IgD-negative memory B cell (primary cell): ENCODE measurements at regions not wholly inside any gene's neighbourhood (a gene's known extent, or its start where the extent isn't known, plus 50 kb on each side); places are given as distances from the start of the nearest gene placed in this dataset.
"Not testable (repeated sequence)": the region's sequence is repeated elsewhere in the genome, so short reads cannot be mapped to it uniquely, and the experiment has no call there.

Experiments
- H3K27ac Mint-ChIP-seq, 3 donors: one replicate each; pipeline ENCODE4 v1.8.0; 2020 to 2022; ENCODE audit warnings: mild to moderate bottlenecking in 3 of 3, mixed read lengths in 3 of 3, moderate library complexity in 1 of 3
- H3K27me3 Mint-ChIP-seq: one replicate; pipeline ENCODE4 v1.8.0; 2021; ENCODE audit warnings: mixed read lengths
- H3K36me3 Mint-ChIP-seq: one replicate; pipeline ENCODE4 v1.8.0; 2020; ENCODE audit warnings: mild to moderate bottlenecking, mixed read lengths
- H3K4me1 Mint-ChIP-seq, 3 donors: one replicate each; pipeline ENCODE4 v1.8.0; 2020 to 2022; ENCODE audit warnings: mixed read lengths in 3 of 3, mild to moderate bottlenecking in 1 of 3
- H3K4me3 Mint-ChIP-seq, 4 donors: one replicate each; pipeline ENCODE4 v1.8.0; 2020 to 2022; ENCODE audit warnings: mild to moderate bottlenecking in 4 of 4, mixed read lengths in 4 of 4, moderate library complexity in 3 of 4
- H3K9me3 Mint-ChIP-seq, 3 donors: one replicate each; pipeline ENCODE4 v1.8.0; 2020 to 2021; ENCODE audit warnings: mixed read lengths in 3 of 3, mild to moderate bottlenecking in 1 of 3

DNA sequence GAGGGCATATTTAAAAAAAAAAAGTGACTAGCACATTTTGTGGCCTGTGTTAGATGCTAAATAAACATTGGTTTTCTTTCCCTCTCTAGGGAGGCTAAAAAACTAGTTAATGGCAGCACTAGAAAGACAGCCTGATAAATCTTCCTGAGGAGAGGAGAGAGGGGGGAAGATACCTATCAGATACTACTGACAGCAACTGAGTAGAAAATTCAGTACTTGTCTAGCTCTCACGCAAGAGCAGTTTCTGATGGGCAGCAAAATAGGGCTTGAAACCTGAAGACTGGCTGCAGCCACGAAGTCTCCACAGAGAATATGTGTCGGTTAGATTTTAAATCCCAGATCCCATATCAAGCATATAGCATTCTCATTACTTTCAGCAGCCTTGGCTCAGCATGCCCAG, 388.2 kb downstream of the KCNA4 start:
- Mint-ChIP-seq H3K4me3 (no peak overlapping the region), H3K36me3 (no peaks in the 10 kb centered on the region), H3K4me1 (no peaks in the 10 kb centered on the region), H3K27ac (no peak overlapping the region), H3K27me3 (no peaks in the 10 kb centered on the region), H3K9me3 (peaks cover 0 to 4% (median 0%) of the 10 kb centered on the region in 3 donors)

DNA sequence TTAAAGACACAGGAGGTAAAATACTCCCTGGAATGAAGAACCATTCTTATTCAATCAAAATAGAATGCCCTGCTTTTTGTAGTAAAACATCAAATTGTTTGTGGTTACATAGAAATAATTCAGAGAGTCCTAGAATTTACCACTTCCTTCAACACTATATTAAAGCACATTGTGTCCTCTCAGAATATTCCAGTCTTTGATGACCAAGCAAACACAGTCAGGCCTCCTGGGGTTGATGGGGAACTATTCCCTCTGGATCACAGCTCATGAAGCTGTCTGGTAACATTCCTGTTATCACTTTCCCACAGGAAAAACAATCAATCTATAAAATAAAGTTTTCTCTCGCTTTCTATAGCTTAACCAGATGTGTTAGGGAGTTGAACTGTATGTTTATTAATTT, 389.3 kb downstream of the KCNA4 start:
- H3K9me3 Mint-ChIP-seq, result peaks cover 0 to 4% (median 0%) of the 10 kb centered on the region in 3 donors
- no peaks in the 10 kb centered on the region for H3K27me3 Mint-ChIP-seq
- H3K36me3 Mint-ChIP-seq, result no peaks in the 10 kb centered on the region
- no peak overlapping the region for H3K4me3 Mint-ChIP-seq
- no peaks in the 10 kb centered on the region for H3K4me1 Mint-ChIP-seq
- no peak overlapping the region for H3K27ac Mint-ChIP-seq

DNA sequence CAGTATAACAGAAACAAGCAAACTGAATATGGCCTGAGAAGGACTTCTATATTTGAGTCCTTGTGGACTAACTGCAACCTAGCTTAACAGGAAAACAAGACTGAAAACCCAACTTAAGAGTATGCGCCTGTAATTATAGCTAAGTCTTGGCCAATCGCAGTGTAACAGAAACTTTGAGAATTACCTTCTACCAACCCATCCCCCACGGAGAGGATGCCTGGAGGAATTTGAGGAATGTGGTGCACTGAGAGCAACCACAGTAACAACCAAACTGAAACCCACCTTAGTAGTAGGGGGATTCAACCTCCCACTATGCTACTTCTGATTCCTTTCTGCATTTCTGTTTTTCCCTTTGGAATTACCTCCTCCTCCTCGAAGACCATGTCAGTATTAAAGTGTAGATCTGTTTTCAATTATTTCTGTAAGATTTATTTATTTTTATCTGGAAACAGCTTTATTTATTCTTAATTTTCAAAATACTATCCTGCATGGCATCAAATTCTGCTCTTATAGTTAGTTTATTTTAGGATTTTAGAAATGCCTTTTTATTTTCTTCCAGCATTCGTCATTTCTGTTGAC, 393.6 kb downstream of the KCNA4 start:
- H3K27ac Mint-ChIP-seq, result no peak overlapping the region
- no peak overlapping the region for H3K4me3 Mint-ChIP-seq
- no peaks in the 10 kb centered on the region for H3K36me3 Mint-ChIP-seq
- H3K9me3 Mint-ChIP-seq, result peaks cover 0 to 5% (median 0%) of the 10 kb centered on the region in 3 donors
- no peaks in the 10 kb centered on the region for H3K27me3 Mint-ChIP-seq
- H3K4me1 Mint-ChIP-seq, result no peaks in the 10 kb centered on the region

DNA sequence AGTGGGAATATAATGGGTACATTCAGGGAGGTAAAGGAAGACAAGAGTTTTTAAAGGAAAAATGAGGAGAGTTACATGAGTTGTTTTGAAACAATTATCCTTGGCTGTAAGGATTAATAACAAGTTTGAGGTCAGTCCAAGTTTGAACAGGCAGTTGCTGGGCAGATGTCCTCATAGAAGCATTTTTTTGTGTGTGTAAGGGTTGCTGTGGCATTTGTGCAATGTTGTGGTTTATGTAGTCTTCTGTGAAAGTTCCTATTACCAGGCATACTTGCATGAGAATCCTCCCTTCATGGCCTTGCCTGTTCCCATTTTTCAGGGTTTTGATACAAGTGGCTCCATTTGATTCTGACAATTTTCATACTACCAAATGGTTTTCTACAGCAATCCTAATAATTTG, 400.2 kb downstream of the KCNA4 start:
- Mint-ChIP-seq H3K9me3 (peaks cover 0 to 18% (median 3%) of the 10 kb centered on the region in 3 donors), H3K36me3 (no peaks in the 10 kb centered on the region), H3K27me3 (no peaks in the 10 kb centered on the region), H3K4me1 (no peaks in the 10 kb centered on the region), H3K27ac (no peak overlapping the region), H3K4me3 (no peak overlapping the region)

DNA sequence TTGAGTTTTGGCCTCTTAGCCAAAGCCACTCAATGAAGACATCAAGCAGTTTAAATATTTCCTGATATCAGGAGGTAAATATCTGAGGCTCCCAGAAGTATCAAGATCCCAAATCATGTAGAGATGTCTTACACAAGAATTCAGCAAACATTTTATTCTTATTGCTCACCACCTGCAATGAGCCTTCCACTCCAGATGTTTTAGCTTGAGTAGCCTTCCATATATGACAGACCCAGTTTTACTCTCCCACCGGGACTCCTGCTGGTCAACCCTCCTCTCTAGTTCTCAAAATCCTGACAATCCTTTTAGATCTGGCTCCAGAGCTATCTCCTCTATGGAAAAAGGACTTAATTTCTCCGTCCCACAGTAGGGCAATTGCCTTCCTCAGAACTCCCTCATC, 404.4 kb downstream of the KCNA4 start:
- Mint-ChIP-seq H3K4me1 (no peaks in the 10 kb centered on the region), H3K4me3 (no peak overlapping the region), H3K9me3 (peaks cover 1 to 14% (median 3%) of the 10 kb centered on the region in 3 donors), H3K27me3 (no peaks in the 10 kb centered on the region), H3K36me3 (no peaks in the 10 kb centered on the region), H3K27ac (no peak overlapping the region)

DNA sequence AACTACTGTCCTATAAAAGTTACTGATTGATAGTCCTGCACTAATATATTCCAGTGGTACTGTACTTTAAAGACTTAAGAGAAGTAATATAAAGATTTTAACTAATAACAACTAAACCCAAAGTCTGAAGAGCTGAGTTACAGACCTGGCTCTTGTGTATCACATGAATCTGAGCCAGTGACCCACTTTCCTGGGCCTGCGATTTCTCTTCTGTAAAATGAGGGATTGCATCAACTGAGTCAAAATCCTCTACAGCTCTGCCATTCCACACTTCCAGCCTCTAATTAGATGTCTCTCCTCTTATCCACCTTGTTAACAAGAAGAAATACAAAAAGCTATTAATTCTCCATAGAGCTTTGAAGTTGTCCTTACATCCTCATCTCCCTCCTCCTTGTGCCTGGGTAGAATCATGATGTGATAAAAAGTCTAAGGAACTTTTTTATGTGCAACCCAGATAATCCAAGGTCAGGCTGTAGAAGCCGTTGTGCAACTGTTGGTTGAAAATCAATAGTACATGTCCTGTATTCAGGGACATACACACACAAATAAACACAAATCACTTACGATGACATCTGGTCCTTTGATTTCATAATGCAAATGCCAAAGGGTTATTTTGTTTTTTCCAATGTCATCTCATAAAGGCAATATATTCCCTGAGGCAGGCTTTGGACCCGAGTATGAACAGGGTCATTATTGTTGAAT, 410.3 kb downstream of the KCNA4 start:
- Mint-ChIP-seq H3K36me3 (no peaks in the 10 kb centered on the region), H3K4me3 (no peak overlapping the region), H3K27me3 (no peaks in the 10 kb centered on the region), H3K9me3 (peaks cover 0 to 3% (median 2%) of the 10 kb centered on the region in 3 donors), H3K27ac (no peak overlapping the region), H3K4me1 (no peaks in the 10 kb centered on the region)

DNA sequence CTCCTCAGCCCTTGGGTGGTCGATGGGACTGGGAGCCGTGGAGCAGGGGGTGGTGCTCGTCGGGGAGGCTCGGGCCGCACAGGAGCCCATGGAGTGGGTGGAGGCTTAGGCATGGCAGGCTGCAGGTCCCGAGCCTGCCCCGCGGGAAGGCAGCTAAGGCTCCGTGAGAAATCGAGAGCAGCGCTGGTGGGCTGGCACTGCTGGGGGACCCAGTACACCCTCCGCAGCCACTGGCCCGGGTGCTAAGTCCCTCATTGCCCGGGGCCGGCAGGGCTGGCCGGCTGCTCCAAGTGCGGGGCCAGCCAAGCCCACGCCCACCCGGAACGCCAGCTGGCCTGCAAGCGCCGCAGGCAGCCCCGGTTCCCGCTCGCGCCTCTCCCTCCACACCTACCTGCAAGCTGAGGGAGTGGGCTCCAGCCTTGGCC, 416.7 kb downstream of the KCNA4 start:
- H3K9me3 Mint-ChIP-seq, H3K4me3 Mint-ChIP-seq, H3K36me3 Mint-ChIP-seq, H3K27ac Mint-ChIP-seq, H3K4me1 Mint-ChIP-seq, H3K27me3 Mint-ChIP-seq: not testable (repeated sequence)

DNA sequence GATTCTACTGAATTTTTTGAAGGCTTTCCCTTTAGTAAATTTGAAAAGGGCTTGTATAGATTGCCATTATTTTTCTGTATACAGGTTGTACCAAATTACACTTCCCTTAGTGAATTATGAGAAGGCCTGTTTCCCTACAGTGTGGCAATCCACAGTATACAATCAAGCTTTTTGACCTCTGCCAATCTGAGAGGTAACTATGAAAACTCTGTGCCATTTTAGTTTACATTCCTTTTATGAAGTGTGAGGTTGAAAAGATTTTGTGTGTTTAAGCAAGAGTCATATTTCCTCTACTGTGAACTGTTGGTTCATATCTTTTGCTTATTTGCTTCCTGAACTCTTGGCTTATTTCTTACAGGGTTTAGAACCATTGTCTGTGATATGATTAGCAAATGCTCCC, 432.5 kb downstream of the KCNA4 start:
- H3K9me3 Mint-ChIP-seq, result peaks cover 2 to 17% (median 10%) of the 10 kb centered on the region in 3 donors
- no peak overlapping the region for H3K4me3 Mint-ChIP-seq
- no peaks in the 10 kb centered on the region for H3K27me3 Mint-ChIP-seq
- H3K36me3 Mint-ChIP-seq, result no peaks in the 10 kb centered on the region
- no peaks in the 10 kb centered on the region for H3K4me1 Mint-ChIP-seq
- H3K27ac Mint-ChIP-seq, result no peak overlapping the region

DNA sequence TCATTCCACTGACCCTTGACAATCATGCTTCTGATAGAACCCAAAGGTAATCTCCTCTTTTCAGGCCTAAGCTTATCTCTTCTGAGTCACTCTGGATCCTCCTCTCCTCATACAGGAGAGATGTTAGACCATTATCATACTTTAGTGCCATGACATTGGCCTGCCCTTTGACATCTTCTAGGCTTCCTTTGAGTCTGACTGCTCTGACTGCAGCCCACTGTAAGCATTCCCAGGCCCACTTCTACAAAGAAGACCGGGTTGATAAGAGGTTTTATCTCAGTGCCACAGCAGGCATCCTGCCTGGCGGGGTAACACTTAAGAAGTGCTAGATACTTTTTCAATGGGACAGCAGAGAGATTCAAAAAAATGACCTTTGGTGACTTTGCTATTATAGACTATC, 438.0 kb downstream of the KCNA4 start:
- Mint-ChIP-seq H3K9me3 (peaks cover 2 to 25% (median 7%) of the 10 kb centered on the region in 3 donors), H3K27me3 (no peaks in the 10 kb centered on the region), H3K4me1 (no peaks in the 10 kb centered on the region), H3K27ac (no peak overlapping the region), H3K4me3 (no peak overlapping the region), H3K36me3 (no peaks in the 10 kb centered on the region)

DNA sequence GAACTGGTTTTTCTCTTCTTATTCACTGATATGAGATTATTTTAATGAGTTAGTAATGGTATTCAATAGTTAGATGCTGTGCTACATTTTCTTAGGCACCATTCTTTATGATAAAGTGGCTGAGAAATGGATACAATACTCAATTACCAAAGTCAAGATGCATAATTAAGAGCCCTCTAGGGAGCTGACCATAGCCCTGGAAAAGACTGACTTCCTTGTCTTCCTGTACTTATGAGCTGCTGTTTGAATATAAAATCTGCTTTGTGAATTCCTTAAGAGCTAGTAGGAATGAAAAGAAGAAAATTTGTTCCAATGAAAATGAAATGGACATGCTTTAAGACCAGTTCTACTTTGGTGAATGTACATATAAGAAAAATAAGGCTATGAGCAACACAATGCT, 452.3 kb downstream of the KCNA4 start:
- H3K36me3 Mint-ChIP-seq, result no peaks in the 10 kb centered on the region
- H3K27me3 Mint-ChIP-seq, result no peaks in the 10 kb centered on the region
- peaks cover 2 to 9% (median 2%) of the 10 kb centered on the region in 3 donors for H3K9me3 Mint-ChIP-seq

DNA sequence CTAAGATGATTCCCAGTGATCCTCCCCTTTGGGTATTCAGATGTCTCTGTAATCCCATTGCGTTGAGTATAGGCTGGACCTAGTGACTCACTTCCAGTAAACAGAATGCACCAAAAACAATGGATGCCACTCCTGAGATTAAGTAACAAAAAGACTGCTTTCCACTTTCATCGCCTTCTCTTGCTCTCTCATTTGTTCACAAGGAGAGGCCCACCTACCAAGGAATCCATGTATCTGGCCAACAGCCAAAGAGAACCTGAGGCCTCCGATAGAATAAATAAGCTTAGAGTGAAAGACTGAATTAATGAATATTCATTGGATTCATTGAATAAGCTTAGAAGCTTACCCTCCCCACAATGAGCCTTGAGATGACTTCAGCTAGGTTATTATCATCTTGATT, 454.6 kb downstream of the KCNA4 start:
- Mint-ChIP-seq H3K4me1 (peaks cover 0 to 2% (median 0%) of the 10 kb centered on the region in 3 donors), H3K9me3 (peaks cover 2 to 5% (median 5%) of the 10 kb centered on the region in 3 donors), H3K27me3 (no peaks in the 10 kb centered on the region), H3K4me3 (no peak overlapping the region), H3K36me3 (no peaks in the 10 kb centered on the region), H3K27ac (no peak overlapping the region)

More for the DNA sequence above, 452.3 kb downstream of the KCNA4 start:
- H3K4me3 Mint-ChIP-seq, result no peak overlapping the region
- H3K27ac Mint-ChIP-seq, result no peak overlapping the region
- peaks cover 0 to 2% (median 0%) of the 10 kb centered on the region in 3 donors for H3K4me1 Mint-ChIP-seq

DNA sequence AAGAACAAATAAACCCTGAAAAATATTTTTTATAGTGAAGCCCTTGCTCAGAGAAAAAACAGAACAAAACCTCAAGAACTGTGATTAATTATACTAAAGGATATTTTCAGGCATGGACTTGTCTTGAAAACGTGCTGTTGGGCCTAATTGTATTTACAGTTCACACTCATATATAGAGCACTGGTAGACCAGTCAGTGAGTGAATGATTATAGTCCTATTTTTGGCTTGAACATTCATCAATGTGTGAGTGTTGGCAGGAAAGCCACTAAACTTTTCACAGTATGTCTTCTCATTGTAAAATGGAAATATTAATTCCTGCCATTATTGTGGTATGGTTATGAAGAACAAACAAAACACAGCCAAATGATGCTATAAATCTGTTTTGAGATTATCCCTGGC, 462.8 kb downstream of the KCNA4 start:
- H3K9me3 Mint-ChIP-seq, result peaks cover 0 to 8% (median 0%) of the 10 kb centered on the region in 3 donors
- H3K36me3 Mint-ChIP-seq, result no peaks in the 10 kb centered on the region

DNA sequence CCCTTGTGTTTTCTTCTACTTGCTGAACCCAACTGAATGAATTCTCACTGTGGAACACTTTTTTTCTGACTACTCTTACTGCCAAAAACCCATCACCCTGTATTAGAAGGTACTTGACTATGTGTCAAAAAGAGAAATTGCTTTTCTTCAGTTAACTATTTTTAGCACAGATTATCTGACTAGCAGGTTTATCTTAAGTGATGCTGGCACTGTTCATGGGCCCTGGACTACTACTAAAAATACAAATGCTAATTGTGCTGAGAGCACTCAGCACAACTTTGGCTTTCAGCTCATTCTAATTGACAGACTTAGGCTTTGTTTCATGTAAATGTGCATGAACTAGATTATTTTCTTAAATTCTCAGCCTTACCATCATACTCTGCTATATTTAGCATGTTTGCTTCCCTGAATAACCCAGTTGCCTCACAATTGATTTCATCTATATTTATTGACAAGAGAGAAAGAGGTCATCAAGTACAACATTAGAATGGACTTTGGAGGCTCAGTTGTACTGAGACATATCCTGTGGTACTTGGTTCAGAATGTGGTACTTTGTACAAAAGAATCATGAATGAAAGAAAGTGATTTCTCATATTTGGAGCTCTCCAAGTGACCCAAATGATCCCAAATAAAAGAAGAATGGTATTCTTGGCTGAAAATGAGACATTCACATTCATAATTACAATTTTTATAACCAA, 478.3 kb downstream of the KCNA4 start:
- H3K9me3 Mint-ChIP-seq, result peaks cover 0 to 18% (median 0%) of the 10 kb centered on the region in 3 donors
- no peaks in the 10 kb centered on the region for H3K27me3 Mint-ChIP-seq
- H3K4me1 Mint-ChIP-seq, result no peaks in the 10 kb centered on the region
- H3K27ac Mint-ChIP-seq, result no peak overlapping the region
- H3K36me3 Mint-ChIP-seq, result no peaks in the 10 kb centered on the region
- H3K4me3 Mint-ChIP-seq, result no peak overlapping the region

More for the DNA sequence above, 462.8 kb downstream of the KCNA4 start:
- H3K4me1 Mint-ChIP-seq, result peaks cover 0 to 2% (median 0%) of the 10 kb centered on the region in 3 donors
- no peaks in the 10 kb centered on the region for H3K27me3 Mint-ChIP-seq
- H3K4me3 Mint-ChIP-seq, result no peak overlapping the region
- no peak overlapping the region for H3K27ac Mint-ChIP-seq

DNA sequence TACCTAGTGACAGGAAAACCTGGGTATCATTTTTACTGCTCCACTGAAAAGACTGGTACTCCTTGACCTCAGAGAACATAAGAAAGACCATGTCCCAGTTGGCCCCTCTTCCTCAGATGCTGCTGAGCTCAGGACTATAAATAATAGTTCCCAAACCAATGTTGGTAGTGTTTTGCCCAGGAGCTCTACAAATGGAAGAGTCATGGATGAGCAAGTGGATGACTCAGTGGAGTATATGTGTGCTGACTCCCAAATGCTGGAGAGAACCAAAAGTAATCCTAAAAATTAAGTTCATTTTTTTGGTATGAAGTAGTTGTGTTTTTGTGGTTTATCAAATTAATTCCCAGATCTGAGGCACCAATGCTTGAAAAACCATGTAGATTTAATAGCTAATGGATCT, 482.0 kb downstream of the KCNA4 start:
- Mint-ChIP-seq H3K27me3 (no peaks in the 10 kb centered on the region), H3K4me3 (no peak overlapping the region), H3K4me1 (no peaks in the 10 kb centered on the region)

DNA sequence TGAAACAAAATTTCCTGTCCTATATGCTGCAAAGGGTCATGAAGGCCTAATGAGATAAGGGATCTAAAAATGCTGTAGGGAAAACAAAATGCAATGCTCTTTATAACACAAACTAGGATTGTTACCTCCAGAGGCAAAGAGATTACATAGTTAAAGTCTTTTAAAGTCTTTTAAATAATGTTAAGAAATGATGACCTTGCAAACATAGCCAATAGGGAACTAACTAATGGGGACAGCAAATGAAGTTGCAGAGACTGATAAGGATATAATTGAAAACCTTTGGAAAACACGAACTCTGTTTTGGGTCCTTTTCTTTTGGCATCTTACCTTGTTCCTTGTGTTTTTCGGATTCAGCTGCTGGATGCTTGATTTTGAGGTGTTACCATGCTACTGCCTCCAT, 485.9 kb downstream of the KCNA4 start:
- H3K9me3 Mint-ChIP-seq, result peaks cover 0 to 15% (median 3%) of the 10 kb centered on the region in 3 donors

More for the DNA sequence above, 482.0 kb downstream of the KCNA4 start:
- no peaks in the 10 kb centered on the region for H3K36me3 Mint-ChIP-seq
- no peak overlapping the region for H3K27ac Mint-ChIP-seq
- peaks cover 0 to 18% (median 0%) of the 10 kb centered on the region in 3 donors for H3K9me3 Mint-ChIP-seq

More for the DNA sequence above, 485.9 kb downstream of the KCNA4 start:
- no peaks in the 10 kb centered on the region for H3K27me3 Mint-ChIP-seq
- H3K27ac Mint-ChIP-seq, result no peak overlapping the region
- H3K4me3 Mint-ChIP-seq, result no peak overlapping the region
- no peaks in the 10 kb centered on the region for H3K4me1 Mint-ChIP-seq
- H3K36me3 Mint-ChIP-seq, result no peaks in the 10 kb centered on the region
